ENCODE measurements at regions not wholly inside any gene's neighbourhood (a gene's known extent, or its start where the extent isn't known, plus 50 kb on each side); places are given as distances from the start of the nearest gene placed in this dataset.

GRCh38 chr20:6668546-6668945 lies 98.9 kb upstream of the BMP2 start:
- TF ChIP-seq REST (IDR thresholded peaks at IDR 0.05; ENCODE audit: insufficient read depth in 1 of 2, low read depth in 2 of 2, low read length in 1 of 2) (no peak), CTCF (IDR thresholded peaks at IDR 0.05) (no peak), POLR2AphosphoS5 (IDR thresholded peaks at IDR 0.05; ENCODE audit: low read depth, low read length) (no peak), SIN3A (IDR thresholded peaks at IDR 0.05; ENCODE audit: borderline replicate concordance, insufficient read depth, low read depth, low read length) (no peak)
